ENCODE measurements at regions not wholly inside any gene's neighbourhood (a gene's known extent, or its start where the extent isn't known, plus 50 kb on each side); places are given as distances from the start of the nearest gene placed in this dataset.

DNA sequence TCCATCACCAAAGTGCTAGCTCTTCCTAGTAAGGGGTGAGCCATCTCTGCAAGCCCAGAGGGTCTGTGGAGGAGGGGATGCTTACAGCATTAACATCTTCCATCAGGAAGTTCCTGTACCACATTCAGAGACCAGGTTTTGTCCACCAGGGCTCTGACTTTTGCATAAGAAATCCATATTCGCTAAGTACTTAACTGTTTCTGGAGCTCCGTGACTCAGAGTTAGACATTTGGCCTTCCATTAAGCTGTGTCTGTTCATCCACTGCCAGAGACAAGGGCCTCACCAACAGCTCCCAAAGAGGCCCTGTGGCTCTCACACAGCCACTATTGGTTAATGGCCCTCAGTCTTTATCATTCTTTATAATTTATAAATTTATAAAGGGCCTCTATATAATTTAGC is 144.6 kb downstream of the ADAMTS15 start:
- TF ChIP-seq POLR2A (IDR thresholded peaks at IDR 0.05) = no peak
- TF ChIP-seq CTCF (IDR thresholded peaks at IDR 0.05) = no peak
